Psoas muscle (tissue), 7 donors: ENCODE measurements at regions not wholly inside any gene's neighbourhood (a gene's known extent, or its start where the extent isn't known, plus 50 kb on each side); places are given as distances from the start of the nearest gene placed in this dataset.

Experiments used
- ATAC-seq, 4 donors: fragments of 200-7000 bp; cut with Tn5 transposase; one replicate each; pipeline ENCODE4 v1.9.1; 2020; ENCODE audit warnings: moderate library complexity in 3 of 4, mild to moderate bottlenecking in 2 of 4
- DNase-seq, 2 donors: peaks; one replicate each; pipeline ENCODE4 v3.0.0-alpha.2; 2020
- H3K27ac ChIP-seq: fragments of 200-600 bp; one replicate; pipeline ENCODE4 v1.8.0; 2022
- H3K27me3 ChIP-seq, 3 donors: fragments of 200-600 bp in 1 of 3; one replicate each; pipeline versions ENCODE4 v1.6.1 to v1.8.0; 2013 to 2022; ENCODE audit warnings: low read length in 2 of 3, mild to moderate bottlenecking in 2 of 3, moderate library complexity in 1 of 3; ENCODE audit not compliant: insufficient read depth in 3 of 3
- H3K36me3 ChIP-seq, 2 donors: fragments of 200-600 bp in 1 of 2; one replicate each; pipeline versions ENCODE4 v1.6.1 to v1.8.0; 2013 to 2022; ENCODE audit warnings: low read depth in 1 of 2, mild to moderate bottlenecking in 1 of 2, moderate library complexity in 1 of 2; ENCODE audit not compliant: insufficient read depth in 1 of 2
- H3K4me1 ChIP-seq: fragments of 200-600 bp; one replicate; pipeline ENCODE4 v1.8.0; 2022
- H3K4me3 ChIP-seq: fragments of 200-600 bp; one replicate; pipeline ENCODE4 v1.8.0; 2022; ENCODE audit warnings: mild to moderate bottlenecking
- H3K9me3 ChIP-seq: fragments of 200-600 bp; one replicate; pipeline ENCODE4 v1.8.0; 2022
- WGBS, 3 donors: extraction: QIAGEN DNeasy Blood & Tissue Kit; methylation state at CpG; one replicate each; pipeline versions ENCODE4 v1.1.6 to v1.1.7; 2013; 5-methylcytosine and 5-hydroxymethylcytosine counted together
- intact Hi-C, 2 donors: fragments of 100-400 bp; cut with DNase I; formaldehyde crosslinking; loops; one replicate each; pipeline versions ENCODE4 v1.11.0 to v1.14.2; 2022
- TF ChIP-seq, protein P1 (sequence below): fragments of 200-600 bp; IDR thresholded peaks from one replicate; pipeline ENCODE4 v1.8.0; 2022; ENCODE audit warnings: antibody characterized with exemption
- donor health status: healthy with polysubstance abuse.
- donor health status: DM: no; HTN: no; CAD: no; lungs with moderate emphysema.
- donor health status: Bipolar disorder and iron deficiency.
- donor health status: healthy.
- donor health status: DM: yes; HTN: yes; CAD: no.
- donor health status: DM: no; HTN: no; CAD: no.
- donor health status: DM: yes; HTN: yes; CAD: no.

DNA sequence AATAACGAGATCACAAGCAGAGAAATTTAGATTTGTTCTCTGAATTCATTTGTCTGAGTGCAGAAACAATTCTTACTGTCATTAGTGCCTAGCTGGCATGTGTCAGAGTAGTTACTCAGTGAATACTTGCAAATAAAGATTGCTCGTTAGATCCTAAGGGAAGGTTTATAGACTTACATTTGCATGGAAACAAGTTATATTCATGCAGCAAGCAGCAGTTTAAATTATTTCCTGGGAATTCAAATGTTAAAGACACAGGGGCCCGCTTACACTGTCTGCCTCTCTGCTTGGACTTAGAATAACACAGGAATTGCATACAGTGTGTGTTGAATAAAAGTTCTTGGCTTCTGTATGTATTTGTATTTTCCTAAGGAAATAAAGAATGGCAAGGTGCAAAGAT, 680.6 kb upstream of the NECTIN3 start:
- ATAC-seq (no peak), DNase-seq (no peak)
- Histone ChIP-seq H3K4me1 (no peaks in the 10 kb centered on the region), H3K27ac (no peak overlapping the region), H3K27me3 (no peaks in the 10 kb centered on the region), H3K9me3 (no peaks in the 10 kb centered on the region), H3K36me3 (no peaks in the 10 kb centered on the region), H3K4me3 (no peak overlapping the region)
- 49 to 81% (median 79%) methylated on average over 3 of the region's 3 CpGs for WGBS, 3 donors
- TF ChIP-seq, protein P1, sequence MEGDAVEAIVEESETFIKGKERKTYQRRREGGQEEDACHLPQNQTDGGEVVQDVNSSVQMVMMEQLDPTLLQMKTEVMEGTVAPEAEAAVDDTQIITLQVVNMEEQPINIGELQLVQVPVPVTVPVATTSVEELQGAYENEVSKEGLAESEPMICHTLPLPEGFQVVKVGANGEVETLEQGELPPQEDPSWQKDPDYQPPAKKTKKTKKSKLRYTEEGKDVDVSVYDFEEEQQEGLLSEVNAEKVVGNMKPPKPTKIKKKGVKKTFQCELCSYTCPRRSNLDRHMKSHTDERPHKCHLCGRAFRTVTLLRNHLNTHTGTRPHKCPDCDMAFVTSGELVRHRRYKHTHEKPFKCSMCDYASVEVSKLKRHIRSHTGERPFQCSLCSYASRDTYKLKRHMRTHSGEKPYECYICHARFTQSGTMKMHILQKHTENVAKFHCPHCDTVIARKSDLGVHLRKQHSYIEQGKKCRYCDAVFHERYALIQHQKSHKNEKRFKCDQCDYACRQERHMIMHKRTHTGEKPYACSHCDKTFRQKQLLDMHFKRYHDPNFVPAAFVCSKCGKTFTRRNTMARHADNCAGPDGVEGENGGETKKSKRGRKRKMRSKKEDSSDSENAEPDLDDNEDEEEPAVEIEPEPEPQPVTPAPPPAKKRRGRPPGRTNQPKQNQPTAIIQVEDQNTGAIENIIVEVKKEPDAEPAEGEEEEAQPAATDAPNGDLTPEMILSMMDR, result no peak
- intact Hi-C loops, result no loop called here

DNA sequence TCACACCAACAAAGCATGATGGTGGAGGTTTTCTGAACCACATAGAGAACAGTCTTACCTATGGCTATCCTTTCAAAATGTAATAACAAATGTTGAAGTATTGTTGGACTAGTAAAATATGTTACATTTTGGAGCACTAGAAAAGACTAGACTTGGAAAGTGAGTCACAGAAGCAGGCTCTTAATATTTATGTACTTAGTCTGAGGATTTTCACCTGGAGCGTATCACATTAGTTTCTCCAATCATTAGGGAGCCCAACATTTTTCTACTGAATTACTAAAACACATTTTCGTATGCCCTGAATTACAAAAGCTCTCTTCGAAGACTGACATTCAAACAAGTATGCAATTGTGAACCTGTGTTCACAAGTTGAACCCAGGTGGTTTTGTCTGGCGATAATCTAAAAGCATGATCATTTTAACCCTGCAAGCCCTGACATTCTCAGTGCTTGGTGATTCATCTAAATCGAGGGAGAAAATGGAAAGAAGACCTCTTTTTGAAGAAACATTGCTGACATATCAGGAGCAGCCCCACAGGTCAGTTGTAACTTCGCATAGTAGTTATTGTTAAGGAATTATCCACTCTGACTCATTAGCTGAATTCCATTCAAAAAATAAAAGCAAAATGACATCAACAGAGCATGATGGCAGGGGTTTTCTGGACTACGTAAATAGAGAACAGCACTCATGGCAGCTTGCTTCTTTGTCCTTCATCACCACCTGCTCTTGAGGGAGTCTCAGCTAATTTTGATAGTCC, 679.8 kb upstream of the NECTIN3 start:
- no peaks in the 10 kb centered on the region for H3K9me3 ChIP-seq
- H3K4me3 ChIP-seq, result no peak overlapping the region
- no peaks in the 10 kb centered on the region for H3K4me1 ChIP-seq
- no peaks in the 10 kb centered on the region for H3K27me3 ChIP-seq
- TF ChIP-seq, protein P1, result no peak
- no peaks in the 10 kb centered on the region for H3K36me3 ChIP-seq
- DNase-seq, result no peak
- no peak overlapping the region for H3K27ac ChIP-seq
- intact Hi-C loops, result no loop called here
- 74 to 84% (median 74%) methylated on average over 7 of the region's 7 CpGs for WGBS, 3 donors
- ATAC-seq, result no peak

DNA sequence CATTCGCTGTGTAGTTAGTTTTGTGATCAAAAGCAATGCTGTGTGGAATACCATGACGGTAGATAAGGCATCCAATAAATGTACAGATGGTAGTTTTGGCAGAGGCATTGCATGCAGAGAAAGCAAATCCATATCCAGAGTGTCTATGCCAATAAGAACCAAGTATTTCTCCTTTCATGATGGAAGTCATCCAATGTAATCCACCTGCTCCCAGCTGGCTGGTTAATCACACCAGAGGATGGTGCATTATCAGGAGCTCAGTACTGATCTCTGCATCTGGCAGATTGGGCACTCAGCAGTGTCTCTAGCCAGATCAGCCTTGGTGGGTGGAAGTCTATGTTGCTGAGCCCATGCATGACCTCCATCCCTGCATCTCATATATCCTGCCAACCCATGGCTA, 677.7 kb upstream of the NECTIN3 start:
- no peaks in the 10 kb centered on the region for H3K9me3 ChIP-seq
- 20 to 45% (median 26%) methylated on average over 2 of the region's 2 CpGs for WGBS, 3 donors
- H3K36me3 ChIP-seq, result no peaks in the 10 kb centered on the region
- no peak overlapping the region for H3K27ac ChIP-seq
- DNase-seq (no peak), ATAC-seq (no peak)
- H3K27me3 ChIP-seq, result no peaks in the 10 kb centered on the region
- no peaks in the 10 kb centered on the region for H3K4me1 ChIP-seq
- intact Hi-C loops, result no loop called here
- TF ChIP-seq, protein P1, result no peak
- H3K4me3 ChIP-seq, result no peak overlapping the region

- no peak for ATAC-seq
- DNase-seq, result no peak
- H3K36me3 ChIP-seq, result no peaks in the 10 kb centered on the region
- H3K9me3 ChIP-seq, result no peaks in the 10 kb centered on the region
- 9 to 18% (median 17%) methylated on average over 1 of the region's 1 CpG for WGBS, 3 donors
- no peak overlapping the region for H3K27ac ChIP-seq
- H3K4me3 ChIP-seq, result no peak overlapping the region
- intact Hi-C loops, result no loop called here
- TF ChIP-seq, protein P1, result no peak
- no peaks in the 10 kb centered on the region for H3K4me1 ChIP-seq
- no peaks in the 10 kb centered on the region for H3K27me3 ChIP-seq
Observed at GRCh38 chr3:110397115-110397514, 674.5 kb upstream of the NECTIN3 start.

DNA sequence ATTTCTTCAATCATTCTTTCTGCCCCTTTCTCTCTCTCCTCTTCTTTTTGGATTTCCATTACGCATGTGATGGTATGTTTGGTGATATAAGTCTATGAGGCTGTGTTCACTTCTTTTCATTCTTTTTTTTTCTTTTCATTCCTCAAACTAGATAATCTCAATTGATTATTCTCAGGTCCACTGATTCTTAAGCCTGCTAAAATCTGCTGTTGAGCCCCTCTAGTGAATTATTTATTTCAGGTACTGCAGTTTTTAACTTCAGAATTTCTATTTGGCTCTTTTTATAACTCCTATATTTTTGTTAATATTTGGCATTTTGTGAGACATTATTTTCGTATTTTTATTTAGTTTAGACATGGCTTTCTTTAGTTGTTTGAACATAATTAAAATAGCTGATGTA, 671.3 kb upstream of the NECTIN3 start:
- H3K4me3 ChIP-seq, result no peak overlapping the region
- H3K9me3 ChIP-seq, result no peaks in the 10 kb centered on the region
- no peak for DNase-seq
- H3K27me3 ChIP-seq, result no peaks in the 10 kb centered on the region
- no peak for ATAC-seq
- H3K36me3 ChIP-seq, result no peaks in the 10 kb centered on the region
- no peaks in the 10 kb centered on the region for H3K4me1 ChIP-seq
- intact Hi-C loops, result no loop called here
- TF ChIP-seq, protein P1, result no peak
- 81 to 91% (median 88%) methylated on average over 2 of the region's 2 CpGs for WGBS, 3 donors
- H3K27ac ChIP-seq, result no peak overlapping the region
